Kidney epithelial cell (primary cell): ENCODE measurements at regions not wholly inside any gene's neighbourhood (a gene's known extent, or its start where the extent isn't known, plus 50 kb on each side); places are given as distances from the start of the nearest gene placed in this dataset.

Experiments
- DNase-seq: peaks from one replicate; pipeline ENCODE4 v3.0.0-alpha.2; 2010; ENCODE audit warnings: low read depth
- H3K27me3 ChIP-seq: 2 replicates; pipeline ENCODE4 v1.6.0; 2011; ENCODE audit warnings: low read length; ENCODE audit not compliant: control insufficient read depth, insufficient read depth
- H3K36me3 ChIP-seq: 2 replicates; pipeline ENCODE4 v1.5.1; 2011; ENCODE audit warnings: low read length; ENCODE audit not compliant: control insufficient read depth, insufficient read depth
- H3K4me3 ChIP-seq: 2 replicates; pipeline ENCODE4 v1.5.1; 2011; ENCODE audit warnings: low read depth, mild to moderate bottlenecking, control low read depth, low read length
- CTCF ChIP-seq: IDR thresholded peaks from 2 replicates; pipeline ENCODE4 v1.5.1; 2011; ENCODE audit warnings: mild to moderate bottlenecking, moderate library complexity, low read length, control low read depth, inconsistent platforms; ENCODE audit not compliant: insufficient read depth, poor library complexity, severe bottlenecking

GRCh38 chr9:99319048-99319447 lies 97.0 kb downstream of the SEC61B start:
- H3K36me3 ChIP-seq, result no peaks in the 10 kb centered on the region
- no peaks in the 10 kb centered on the region for H3K27me3 ChIP-seq
- no peak for DNase-seq
- no peak overlapping the region for H3K4me3 ChIP-seq
- TF ChIP-seq CTCF, result no peak

GRCh38 chr9:99322299-99322698 lies 100.2 kb downstream of the SEC61B start:
- TF ChIP-seq CTCF, result no peak
- H3K4me3 ChIP-seq, result no peak overlapping the region
- no peak for DNase-seq
- no peaks in the 10 kb centered on the region for H3K27me3 ChIP-seq
- no peaks in the 10 kb centered on the region for H3K36me3 ChIP-seq

GRCh38 chr9:99326112-99326916 lies 104.2 kb downstream of the SEC61B start:
- DNase-seq, result no peak
- no peaks in the 10 kb centered on the region for H3K36me3 ChIP-seq
- no peak for TF ChIP-seq CTCF
- H3K27me3 ChIP-seq, result no peaks in the 10 kb centered on the region
- no peak overlapping the region for H3K4me3 ChIP-seq

- H3K27me3 ChIP-seq, result no peaks in the 10 kb centered on the region
- no peak for TF ChIP-seq CTCF
- H3K4me3 ChIP-seq, result no peak overlapping the region
- DNase-seq, result no peak
- no peaks in the 10 kb centered on the region for H3K36me3 ChIP-seq
Measured at GRCh38 chr9:99326917-99327189, 104.8 kb downstream of the SEC61B start.

- no peak for TF ChIP-seq CTCF
- Histone ChIP-seq H3K4me3 (no peak overlapping the region), H3K27me3 (no peaks in the 10 kb centered on the region), H3K36me3 (no peaks in the 10 kb centered on the region)
- no peak for DNase-seq
Measured at GRCh38 chr9:99327667-99328066, 105.6 kb downstream of the SEC61B start.

- no peak for TF ChIP-seq CTCF
- DNase-seq, result no peak
- no peaks in the 10 kb centered on the region for H3K36me3 ChIP-seq
Measured at GRCh38 chr9:99335280-99335679, 113.2 kb downstream of the SEC61B start.

More at GRCh38 chr9:99335280-99335679, 113.2 kb downstream of the SEC61B start:
- Histone ChIP-seq H3K4me3 (no peak overlapping the region), H3K27me3 (no peaks in the 10 kb centered on the region)
